Right lobe of liver (tissue), 4 donors: ENCODE measurements at regions not wholly inside any gene's neighbourhood (a gene's known extent, or its start where the extent isn't known, plus 50 kb on each side); places are given as distances from the start of the nearest gene placed in this dataset.

Source experiments
- CTCF ChIP-seq, 4 donors: fragments of 200-600 bp in 3 of 4; fragments of 450-650 bp in 1 of 4; IDR thresholded peaks; one replicate each; pipeline versions ENCODE4 v1.5.1 to v1.8.0; 2016 to 2022; ENCODE audit warnings: antibody characterized with exemption in 4 of 4, mild to moderate bottlenecking in 2 of 4
- POLR2A ChIP-seq: fragments of 450-650 bp; IDR thresholded peaks from one replicate; pipeline ENCODE4 v1.6.1; 2017; ENCODE audit warnings: antibody characterized with exemption, mild to moderate bottlenecking
- donor health status: DM: no; HTN: no; CAD: no.
- donor health status: DM: no; HTN: no; CAD: no.
- donor health status: DM: no; HTN: yes; CAD: no.

GRCh38 chr2:181818058-181818680 lies 73.4 kb upstream of the ITPRID2 start:
- TF ChIP-seq CTCF (IDR thresholded peaks at IDR 0.05) (no peak), POLR2A (no peak)
